OCI-LY1 (cell line): ENCODE measurements at regions not wholly inside any gene's neighbourhood (a gene's known extent, or its start where the extent isn't known, plus 50 kb on each side); places are given as distances from the start of the nearest gene placed in this dataset.

Experiments
- H2AFZ ChIP-seq: fragments of 200-600 bp; sonication (generic), shearing (Covaris generic); 2 replicates; pipeline ENCODE4 v1.6.0; 2014; ENCODE audit warnings: antibody characterized with exemption, mild to moderate bottlenecking, low read length
- H3F3A ChIP-seq: fragments of 200-600 bp; sonication (generic), shearing (Covaris generic); 2 replicates; pipeline ENCODE4 v1.6.0; 2014; ENCODE audit warnings: mild to moderate bottlenecking, antibody characterized with exemption, low read length, moderate library complexity; ENCODE audit not compliant: insufficient read depth
- H3K27ac ChIP-seq: fragments of 200-600 bp; sonication (generic); 2 replicates; pipeline ENCODE4 v1.5.1; 2014; ENCODE audit warnings: low read length, mixed run types, mild to moderate bottlenecking, low read depth; ENCODE audit not compliant: poor library complexity, severe bottlenecking
- H3K27me3 ChIP-seq: fragments of 200-600 bp; sonication (generic); 2 replicates; pipeline ENCODE4 v1.6.0; 2014; ENCODE audit warnings: antibody characterized with exemption, mild to moderate bottlenecking, low read length, moderate library complexity; ENCODE audit not compliant: insufficient read depth
- H3K36me3 ChIP-seq: fragments of 200-600 bp; sonication (generic); 2 replicates; pipeline ENCODE4 v1.6.1; 2014; ENCODE audit warnings: mild to moderate bottlenecking, antibody characterized with exemption, low read length, moderate library complexity, mixed read lengths; ENCODE audit not compliant: insufficient read depth
- H3K4me1 ChIP-seq: fragments of 200-600 bp; sonication (generic); 2 replicates; pipeline ENCODE4 v1.5.1; 2014; ENCODE audit warnings: mild to moderate bottlenecking, low read length, moderate library complexity; ENCODE audit not compliant: insufficient read depth, severe bottlenecking
- H3K4me2 ChIP-seq: fragments of 200-600 bp; sonication (generic), shearing (Covaris generic); 2 replicates; pipeline ENCODE4 v1.6.1; 2014; ENCODE audit warnings: low read length
- H3K4me3 ChIP-seq: fragments of 200-600 bp; sonication (generic); 2 replicates; pipeline ENCODE4 v1.5.1; 2014; ENCODE audit warnings: low read length, low read depth, mild to moderate bottlenecking, mixed read lengths; ENCODE audit not compliant: poor library complexity, severe bottlenecking
- H3K79me2 ChIP-seq: fragments of 200-600 bp; shearing (Covaris generic); 2 replicates; pipeline ENCODE4 v1.6.1; 2016; ENCODE audit warnings: mixed run types, low read length, mixed read lengths; ENCODE audit not compliant: insufficient read depth
- H3K9ac ChIP-seq: fragments of 200-600 bp; sonication (generic), shearing (Covaris generic); 2 replicates; pipeline ENCODE4 v1.6.1; 2014; ENCODE audit warnings: mild to moderate bottlenecking, low read length, mixed read lengths
- H3K9me2 ChIP-seq: fragments of 200-600 bp; sonication (generic), shearing (Covaris generic); 2 replicates; pipeline ENCODE4 v1.6.1; 2014; ENCODE audit warnings: low read depth, mild to moderate bottlenecking, low read length, mixed read lengths
- H3K9me3 ChIP-seq: fragments of 200-600 bp; shearing (Covaris generic); 2 replicates; pipeline ENCODE4 v1.6.1; 2014; ENCODE audit warnings: low read length, mixed read lengths
- H4K20me1 ChIP-seq: fragments of 200-600 bp; sonication (generic), shearing (Covaris generic); 2 replicates; pipeline ENCODE4 v1.6.0; 2016; ENCODE audit warnings: mild to moderate bottlenecking, low read length; ENCODE audit not compliant: insufficient read depth
- CTCF ChIP-seq: fragments of 200-600 bp; sonication (generic), shearing (Covaris generic); IDR thresholded peaks from 2 replicates; pipeline ENCODE4 v1.5.1; 2017; ENCODE audit warnings: mild to moderate bottlenecking, antibody characterized with exemption, low read length, moderate library complexity, mixed read lengths
- EZH2 ChIP-seq: fragments of 200-600 bp; sonication (generic), shearing (Covaris generic); IDR thresholded peaks from 2 replicates; pipeline ENCODE4 v1.8.0; 2017; ENCODE audit warnings: borderline replicate concordance, mixed run types, mild to moderate bottlenecking, antibody characterized with exemption, low read length, moderate library complexity, mixed read lengths

GRCh38 chr7:55288070-55288824 lies 76.9 kb upstream of the LANCL2 start:
- Histone ChIP-seq H3K27ac (no peak overlapping the region), H3K79me2 (no peaks in the 10 kb centered on the region), H3K9me2 (0 out of 2 replicates have a peak, but pooled peaks cover 2% of the 10 kb centered on the region), H3F3A (no peaks in the 10 kb centered on the region), H3K9me3 (no peaks in the 10 kb centered on the region), H3K9ac (no peak overlapping the region), H3K4me3 (no peak overlapping the region), H3K36me3 (no peaks in the 10 kb centered on the region), H3K27me3 (no peaks in the 10 kb centered on the region), H4K20me1 (no peaks in the 10 kb centered on the region), H3K4me2 (no peak overlapping the region), H2AFZ (no peak overlapping the region), H3K4me1 (no peaks in the 10 kb centered on the region)
- no peak for TF ChIP-seq CTCF
- no peak for TF ChIP-seq EZH2

- Histone ChIP-seq H3K4me3 (no peak overlapping the region), H4K20me1 (no peaks in the 10 kb centered on the region), H3K27me3 (no peaks in the 10 kb centered on the region), H3K79me2 (no peaks in the 10 kb centered on the region), H3K4me2 (no peak overlapping the region), H3K9me2 (no peaks in the 10 kb centered on the region), H3K9ac (no peak overlapping the region), H3K36me3 (no peaks in the 10 kb centered on the region), H3K27ac (no peak overlapping the region), H2AFZ (no peak overlapping the region), H3F3A (no peaks in the 10 kb centered on the region), H3K9me3 (no peaks in the 10 kb centered on the region), H3K4me1 (no peaks in the 10 kb centered on the region)
- no peak for TF ChIP-seq EZH2
Observed at GRCh38 chr7:55296070-55296469, 69.1 kb upstream of the LANCL2 start.

- TF ChIP-seq EZH2 (no peak), CTCF (no peak)
- Histone ChIP-seq H3K36me3 (no peaks in the 10 kb centered on the region), H3K27ac (no peak overlapping the region)
Observed at GRCh38 chr7:55299273-55299967, 65.7 kb upstream of the LANCL2 start.

More at GRCh38 chr7:55299273-55299967, 65.7 kb upstream of the LANCL2 start:
- H3K79me2 ChIP-seq = no peaks in the 10 kb centered on the region
- no peaks in the 10 kb centered on the region for H3F3A ChIP-seq
- no peaks in the 10 kb centered on the region for H3K9me3 ChIP-seq
- no peak overlapping the region for H2AFZ ChIP-seq
- no peaks in the 10 kb centered on the region for H3K9me2 ChIP-seq
- H3K27me3 ChIP-seq = no peaks in the 10 kb centered on the region
- no peak overlapping the region for H3K4me3 ChIP-seq
- H3K4me1 ChIP-seq = no peaks in the 10 kb centered on the region
- H3K9ac ChIP-seq = no peak overlapping the region
- H3K4me2 ChIP-seq = no peak overlapping the region
- H4K20me1 ChIP-seq = no peaks in the 10 kb centered on the region
